IMR-90 (cell line): ENCODE measurements at regions not wholly inside any gene's neighbourhood (a gene's known extent, or its start where the extent isn't known, plus 50 kb on each side); places are given as distances from the start of the nearest gene placed in this dataset.

Experiments used
- ATAC-seq: fragments of 200-7000 bp; cut with Tn5 transposase; 2 replicates; pipeline ENCODE4 v1.9.1; 2020; ENCODE audit warnings: low read depth, mild to moderate bottlenecking, moderate library complexity
- BruUV-seq: library from RNA; stranded (reverse); fragments of 400-500 nt; replicated peaks from 2 replicates; lab custom pipeline; 2021; lab: Mats Ljungman, UMichigan
- CTCF ChIA-PET: fragments of 300-600 bp; formaldehyde crosslinking; extraction: SDS; loops from one replicate; lab custom pipeline; 2021; ENCODE audit warnings: antibody characterized with exemption; lab: Yijun Ruan, JAX
- POLR2A ChIA-PET: fragments of 300-600 bp; sonication (Branson Sonifier 250); formaldehyde crosslinking; loops from one replicate; lab custom pipeline; 2022; ENCODE audit warnings: antibody characterized with exemption; ENCODE audit not compliant: unreplicated experiment; lab: Charles Lee
- DNase-seq: peaks from one replicate; pipeline ENCODE4 v3.0.0; 2013
- H2AFZ ChIP-seq: replicated peaks from 2 replicates; pipeline ENCODE3; 2013; ENCODE audit warnings: low read length, mild to moderate bottlenecking; ENCODE audit not compliant: poor library complexity
- H2AK5ac ChIP-seq: 2 replicates; pipeline ENCODE4 v1.6.1; 2013; ENCODE audit warnings: low read depth, low read length, inconsistent platforms
- H2AK9ac ChIP-seq: replicated peaks from 2 replicates; pipeline ENCODE3; 2013; ENCODE audit warnings: mild to moderate bottlenecking, low read depth, low read length, moderate library complexity; ENCODE audit not compliant: poor library complexity
- H2BK120ac ChIP-seq: 2 replicates; pipeline ENCODE4 v1.6.1; 2013; ENCODE audit warnings: low read depth, low read length, inconsistent platforms
- H2BK15ac ChIP-seq: 3 replicates; pipeline ENCODE4 v1.6.1; 2013; ENCODE audit warnings: low read depth, low read length, inconsistent platforms
- H2BK20ac ChIP-seq: 2 replicates; pipeline ENCODE4 v1.6.1; 2013; ENCODE audit warnings: low read depth, mild to moderate bottlenecking, inconsistent platforms, low read length, moderate library complexity
- H2BK5ac ChIP-seq: 2 replicates; pipeline ENCODE4 v1.6.1; 2013; ENCODE audit warnings: mild to moderate bottlenecking, low read depth, low read length, inconsistent platforms; ENCODE audit not compliant: poor library complexity, severe bottlenecking
- H3K14ac ChIP-seq: replicated peaks from 2 replicates; pipeline ENCODE4 v1.6.1; 2013; ENCODE audit warnings: low read depth, low read length, inconsistent platforms
- H3K18ac ChIP-seq: 2 replicates; pipeline ENCODE4 v1.6.1; 2013; ENCODE audit warnings: low read depth, low read length, control low read depth
- H3K23ac ChIP-seq: 2 replicates; pipeline ENCODE4 v1.6.1; 2013; ENCODE audit warnings: low read depth, low read length, inconsistent platforms
- H3K27ac ChIP-seq: 2 replicates; pipeline ENCODE4 v1.5.1; 2013; ENCODE audit warnings: mild to moderate bottlenecking, control low read depth, low read length; ENCODE audit not compliant: insufficient read depth
- H3K27me3 ChIP-seq: 2 replicates; pipeline ENCODE4 v1.6.1; 2013; ENCODE audit warnings: low read length; ENCODE audit not compliant: control insufficient read depth, insufficient read depth
- H3K36me3 ChIP-seq: 2 replicates; pipeline ENCODE4 v1.6.1; 2013; ENCODE audit warnings: low read length, mixed read lengths; ENCODE audit not compliant: control insufficient read depth, insufficient read depth
- H3K4ac ChIP-seq: 2 replicates; pipeline ENCODE4 v1.6.1; 2013; ENCODE audit warnings: low read depth, low read length, inconsistent platforms
- H3K4me1 ChIP-seq: 2 replicates; pipeline ENCODE4 v1.6.1; 2013; ENCODE audit warnings: low read length, mixed read lengths; ENCODE audit not compliant: control insufficient read depth, insufficient read depth
- H3K4me2 ChIP-seq: 2 replicates; pipeline ENCODE4 v1.6.1; 2013; ENCODE audit warnings: low read depth, mild to moderate bottlenecking, control low read depth, low read length, moderate library complexity
- H3K4me3 ChIP-seq: 2 replicates; pipeline ENCODE4 v1.5.1; 2013; ENCODE audit warnings: low read depth, mild to moderate bottlenecking, control low read depth, low read length, moderate library complexity; ENCODE audit not compliant: insufficient read depth
- H3K56ac ChIP-seq: 2 replicates; pipeline ENCODE4 v1.6.1; 2013; ENCODE audit warnings: low read length, inconsistent platforms; ENCODE audit not compliant: insufficient read depth; ENCODE audit errors: extremely low read depth
- H3K79me1 ChIP-seq, 2 experiments: 2 replicates each; pipeline ENCODE4 v1.6.1; 2013; ENCODE audit warnings: low read length in 2 of 2, inconsistent platforms in 1 of 2, low read depth in 1 of 2
- H3K9ac ChIP-seq: 2 replicates; pipeline ENCODE4 v1.6.1; 2013; ENCODE audit warnings: low read depth, low read length, control low read depth
- H3K9me1 ChIP-seq: 2 replicates; pipeline ENCODE4 v1.6.1; 2013; ENCODE audit warnings: low read length, inconsistent platforms; ENCODE audit not compliant: insufficient read depth
- H3K9me3 ChIP-seq: 2 replicates; pipeline ENCODE4 v1.6.1; 2013; ENCODE audit warnings: low read length; ENCODE audit not compliant: control insufficient read depth, insufficient read depth
- H4K20me1 ChIP-seq: 2 replicates; pipeline ENCODE4 v1.6.1; 2013; ENCODE audit warnings: low read length, inconsistent platforms; ENCODE audit not compliant: insufficient read depth
- H4K5ac ChIP-seq: 2 replicates; pipeline ENCODE4 v1.6.1; 2013; ENCODE audit warnings: mild to moderate bottlenecking, low read depth, low read length, control low read depth
- H4K8ac ChIP-seq, 2 experiments: 2 replicates each; pipeline ENCODE4 v1.6.1; 2013; ENCODE audit warnings: low read depth in 2 of 2, low read length in 2 of 2, control low read depth in 1 of 2, inconsistent platforms in 1 of 2
- H4K91ac ChIP-seq: 2 replicates; pipeline ENCODE4 v1.6.1; 2013; ENCODE audit warnings: low read depth, low read length, inconsistent platforms; ENCODE audit not compliant: insufficient read depth
- CEBPB ChIP-seq: IDR thresholded peaks from 2 replicates; pipeline ENCODE4 v1.6.1; 2012; ENCODE audit warnings: low read depth, low read length, improper control_type of control experiment
- CHD1 ChIP-seq: IDR thresholded peaks from 2 replicates; pipeline ENCODE4 v1.6.1; 2012; ENCODE audit warnings: low read depth, low read length, improper control_type of control experiment
- MAZ ChIP-seq: IDR thresholded peaks from 2 replicates; pipeline ENCODE4 v1.6.1; 2012; ENCODE audit warnings: low read depth, mild to moderate bottlenecking, low read length, improper control_type of control experiment, moderate library complexity, borderline replicate concordance
- MXI1 ChIP-seq: IDR thresholded peaks from 2 replicates; pipeline ENCODE4 v1.6.1; 2012; ENCODE audit warnings: low read depth, mild to moderate bottlenecking, low read length, moderate library complexity, borderline replicate concordance
- WGBS, 2 experiments: methylation state at CpG; one replicate each; pipeline versions ENCODE4 v1.1.5 to v1.1.7; 2013; ENCODE audit warnings: missing lambda C conversion rate in 2 of 2; ENCODE audit not compliant: insufficient read length in 1 of 2; ENCODE audit errors: extremely low coverage in 2 of 2; 5-methylcytosine and 5-hydroxymethylcytosine counted together
- dilution Hi-C: fragments of 300-500 bp; cut with HindIII; formaldehyde crosslinking; loops from one replicate; pipeline ENCODE4 v1.14.3; 2018; ENCODE audit warnings: low sequenced_read_pairs; ENCODE audit not compliant: unreplicated experiment
- in situ Hi-C: fragments of 300-500 bp; cut with MboI; formaldehyde crosslinking; loops from 3 replicates; pipeline ENCODE4 v1.14.3; 2019; ENCODE audit warnings: low sequenced_read_pairs, inconsistent platforms, mixed read lengths
- intact Hi-C: fragments of 100-400 bp; cut with micrococcal nuclease; formaldehyde crosslinking; loops from 2 replicates; pipeline ENCODE4 v1.10.0; 2022
- TF ChIP-seq, protein P1 (sequence below): conservative IDR thresholded peaks from 2 replicates; pipeline ENCODE4 v1.5.1; 2012; ENCODE audit warnings: mild to moderate bottlenecking, low read depth, low read length, improper control_type of control experiment
- TF ChIP-seq, protein P2 (sequence below): fragments of 150-350 bp; IDR thresholded peaks from 2 replicates; pipeline ENCODE4 v1.6.1; 2017; ENCODE audit warnings: mild to moderate bottlenecking, antibody characterized with exemption, low read length, low read depth

DNA sequence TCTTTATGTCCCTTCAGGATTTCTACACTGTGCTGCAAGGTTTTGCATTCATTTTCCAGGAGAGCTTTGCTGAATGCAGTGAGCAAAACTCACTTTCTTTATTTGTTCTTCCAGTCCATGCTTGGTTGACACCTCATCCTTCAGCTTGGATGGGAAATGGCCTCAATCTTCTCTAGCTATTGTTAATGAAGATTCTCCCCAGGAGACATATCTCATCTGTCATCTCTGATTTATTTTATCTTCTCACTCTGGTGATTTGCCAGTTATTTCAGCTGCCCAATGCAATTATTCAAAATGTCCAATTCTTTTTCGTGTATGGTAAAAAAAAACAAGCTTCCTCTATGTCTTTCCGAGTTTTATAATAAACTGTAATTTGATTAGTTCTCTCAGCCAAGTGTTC, 77.9 kb upstream of the PAK5 start:
- Histone ChIP-seq H3K4me2 (no peak overlapping the region), H3K56ac (no peak overlapping the region), H4K8ac (no peak overlapping the region), H3K9ac (no peak overlapping the region), H2BK15ac (no peak overlapping the region), H3K18ac (no peak overlapping the region), H2AFZ (no peak overlapping the region), H3K27me3 (peaks cover 3% of the 10 kb centered on the region; the same call in 1 of the 2 replicates), H3K4me1 (no peaks in the 10 kb centered on the region), H3K79me1 (no peaks in the 10 kb centered on the region), H3K27ac (no peak overlapping the region), H4K20me1 (no peaks in the 10 kb centered on the region), H4K91ac (no peak overlapping the region), H2AK5ac (no peak overlapping the region), H3K4me3 (no peak overlapping the region), H2BK20ac (no peak overlapping the region), H3K4ac (no peak overlapping the region), H2AK9ac (no peak overlapping the region), H2BK5ac (no peak overlapping the region), H3K14ac (no peak overlapping the region), H3K23ac (no peak overlapping the region), H4K5ac (no peak overlapping the region), H3K9me1 (no peaks in the 10 kb centered on the region), H2BK120ac (no peak overlapping the region), H3K9me3 (no peaks in the 10 kb centered on the region), H3K36me3 (no peaks in the 10 kb centered on the region)
- DNase-seq (no peak), ATAC-seq (no peak)
- BruUV-seq, result no TSS peak
- TF ChIP-seq, protein P1, sequence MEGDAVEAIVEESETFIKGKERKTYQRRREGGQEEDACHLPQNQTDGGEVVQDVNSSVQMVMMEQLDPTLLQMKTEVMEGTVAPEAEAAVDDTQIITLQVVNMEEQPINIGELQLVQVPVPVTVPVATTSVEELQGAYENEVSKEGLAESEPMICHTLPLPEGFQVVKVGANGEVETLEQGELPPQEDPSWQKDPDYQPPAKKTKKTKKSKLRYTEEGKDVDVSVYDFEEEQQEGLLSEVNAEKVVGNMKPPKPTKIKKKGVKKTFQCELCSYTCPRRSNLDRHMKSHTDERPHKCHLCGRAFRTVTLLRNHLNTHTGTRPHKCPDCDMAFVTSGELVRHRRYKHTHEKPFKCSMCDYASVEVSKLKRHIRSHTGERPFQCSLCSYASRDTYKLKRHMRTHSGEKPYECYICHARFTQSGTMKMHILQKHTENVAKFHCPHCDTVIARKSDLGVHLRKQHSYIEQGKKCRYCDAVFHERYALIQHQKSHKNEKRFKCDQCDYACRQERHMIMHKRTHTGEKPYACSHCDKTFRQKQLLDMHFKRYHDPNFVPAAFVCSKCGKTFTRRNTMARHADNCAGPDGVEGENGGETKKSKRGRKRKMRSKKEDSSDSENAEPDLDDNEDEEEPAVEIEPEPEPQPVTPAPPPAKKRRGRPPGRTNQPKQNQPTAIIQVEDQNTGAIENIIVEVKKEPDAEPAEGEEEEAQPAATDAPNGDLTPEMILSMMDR, result no peak
- no peak for TF ChIP-seq CEBPB
- TF ChIP-seq, protein P2, sequence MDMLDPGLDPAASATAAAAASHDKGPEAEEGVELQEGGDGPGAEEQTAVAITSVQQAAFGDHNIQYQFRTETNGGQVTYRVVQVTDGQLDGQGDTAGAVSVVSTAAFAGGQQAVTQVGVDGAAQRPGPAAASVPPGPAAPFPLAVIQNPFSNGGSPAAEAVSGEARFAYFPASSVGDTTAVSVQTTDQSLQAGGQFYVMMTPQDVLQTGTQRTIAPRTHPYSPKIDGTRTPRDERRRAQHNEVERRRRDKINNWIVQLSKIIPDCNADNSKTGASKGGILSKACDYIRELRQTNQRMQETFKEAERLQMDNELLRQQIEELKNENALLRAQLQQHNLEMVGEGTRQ, result no peak
- no peak for TF ChIP-seq MXI1
- TF ChIP-seq MAZ, result no peak
- TF ChIP-seq CHD1, result no peak
- no CpG with 5 or more reads among the region's 2 CpGs for WGBS, 2 experiments
- in situ Hi-C loops (loop anchor here (25.0 kb wide), 1 partner anchor 504 kb away; no protein-coding TSS in a partner anchor), dilution Hi-C loops (no loop called here), intact Hi-C loops (no loop called here)
- CTCF ChIA-PET, result no interaction called here
- POLR2A ChIA-PET, result no interaction called here
